Superior temporal gyrus (tissue), 1 donor: ENCODE measurements at regions not wholly inside any gene's neighbourhood (a gene's known extent, or its start where the extent isn't known, plus 50 kb on each side); places are given as distances from the start of the nearest gene placed in this dataset.
"Not testable (repeated sequence)": the region's sequence is repeated elsewhere in the genome, so short reads cannot be mapped to it uniquely, and the experiment has no call there.

Experiments
- DNase-seq: peaks from one replicate; pipeline ENCODE4 v3.0.0-alpha.2; 2016; ENCODE audit errors: extremely low spot score

GRCh38 chr5:113721171-113721570 is 207.7 kb downstream of the YTHDC2 start:
- no peak for DNase-seq

GRCh38 chr5:113723021-113723420 is 209.5 kb downstream of the YTHDC2 start:
- DNase-seq = no peak

- no peak for DNase-seq
These were observed 222.3 kb downstream of the YTHDC2 start for GRCh38 chr5:113735751-113736150.

DNA sequence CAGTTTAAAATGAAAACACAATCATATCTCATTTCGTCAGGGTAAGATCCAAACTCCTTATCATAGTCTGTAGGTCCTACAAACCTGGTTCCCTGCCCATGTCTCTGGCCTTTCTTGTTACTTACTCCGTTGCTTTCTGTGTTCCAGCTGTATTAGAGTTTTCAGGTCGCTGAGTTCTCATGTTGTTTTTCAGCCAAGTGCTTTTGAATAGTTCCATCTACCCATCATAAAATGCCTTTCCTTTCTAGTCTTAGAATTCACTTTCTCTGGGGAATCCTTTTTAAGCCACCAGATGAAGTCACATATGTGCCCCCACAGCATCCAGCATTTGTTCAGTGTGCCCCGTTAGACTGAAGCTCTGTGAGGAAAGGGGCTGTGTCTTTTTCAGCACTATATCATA is 228.7 kb downstream of the YTHDC2 start:
- no peak for DNase-seq

GRCh38 chr5:113742639-113743038 is 229.1 kb downstream of the YTHDC2 start:
- DNase-seq = no peak

DNA sequence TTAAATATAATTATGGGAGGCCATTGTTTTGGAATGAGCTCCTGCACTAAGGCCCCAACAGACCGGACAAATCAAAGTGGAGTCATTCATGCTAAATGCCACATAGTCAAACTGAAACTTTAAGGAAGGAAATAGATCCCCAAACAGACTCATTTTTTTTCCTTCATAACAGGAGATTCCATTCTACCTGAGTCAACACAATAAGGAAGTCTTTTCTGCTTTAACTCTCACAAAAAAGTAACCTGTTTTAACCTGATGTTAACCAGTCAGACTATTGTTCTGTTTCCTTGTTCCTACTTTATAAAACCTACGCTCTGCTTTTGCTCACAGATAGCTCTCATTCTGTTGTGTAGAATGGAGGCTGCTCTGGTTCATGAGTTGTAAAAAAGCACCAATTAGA is 234.9 kb downstream of the YTHDC2 start:
- DNase-seq = no peak

DNA sequence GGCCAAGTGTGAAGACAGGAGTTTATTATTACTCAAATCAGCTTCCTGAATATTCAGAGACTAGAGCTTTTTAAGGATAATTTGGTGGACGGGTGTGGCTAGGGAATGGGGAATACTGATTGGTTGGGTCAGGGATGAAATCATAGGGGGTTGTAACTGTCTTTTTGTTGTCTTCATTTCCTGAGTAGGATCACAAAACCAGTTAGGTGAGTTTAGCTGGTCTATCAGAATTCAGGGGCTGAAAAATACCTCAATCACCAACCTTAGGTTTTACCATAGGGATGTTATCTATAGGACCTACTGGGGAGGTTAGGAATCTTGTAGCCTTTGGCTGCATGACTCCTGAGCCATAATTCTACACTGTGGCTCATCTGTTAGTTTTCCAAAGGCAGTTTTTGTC is 235.8 kb downstream of the YTHDC2 start:
- DNase-seq = no peak

GRCh38 chr5:113753182-113753581 is 239.7 kb downstream of the YTHDC2 start:
- not testable (repeated sequence) for DNase-seq

DNA sequence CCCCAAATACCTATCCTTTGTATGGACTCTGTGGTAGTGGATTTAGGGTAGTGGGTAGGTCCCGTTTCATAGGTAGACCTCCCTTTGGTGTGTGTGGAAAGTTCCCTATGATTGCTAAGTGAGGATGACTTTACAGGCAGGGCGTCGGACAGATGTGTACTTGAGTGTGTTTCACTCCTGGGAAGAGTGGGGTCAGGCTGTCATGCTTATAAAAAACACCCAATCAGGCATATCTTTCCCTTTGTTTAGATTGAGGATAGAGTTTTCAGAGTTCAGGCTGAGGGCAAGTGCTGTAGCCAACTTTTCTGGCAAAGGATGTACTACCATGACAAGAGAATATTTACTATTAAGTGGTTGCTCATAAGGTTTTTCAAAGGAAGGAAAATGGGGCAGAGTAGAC is 242.0 kb downstream of the YTHDC2 start:
- no peak for DNase-seq

DNA sequence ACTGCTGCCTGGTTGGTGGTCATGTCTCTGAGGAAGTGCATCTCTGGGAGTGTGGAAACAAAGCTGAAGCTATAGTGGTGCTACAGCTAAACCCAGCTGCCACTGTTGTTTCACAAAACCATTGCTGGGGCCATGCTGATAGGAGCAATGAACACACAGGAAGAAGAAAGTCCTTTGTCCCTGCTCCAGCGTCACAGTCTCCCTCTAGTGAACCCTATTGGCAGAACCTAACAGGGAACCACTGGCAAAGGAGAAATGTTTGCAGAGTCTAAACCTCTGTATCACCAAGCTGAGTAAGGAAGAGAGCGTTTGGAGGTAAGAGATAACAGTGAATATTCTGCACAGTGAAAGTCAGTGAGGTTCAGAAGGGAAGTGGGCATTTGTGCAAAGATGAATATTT is 244.0 kb downstream of the YTHDC2 start:
- no peak for DNase-seq

DNA sequence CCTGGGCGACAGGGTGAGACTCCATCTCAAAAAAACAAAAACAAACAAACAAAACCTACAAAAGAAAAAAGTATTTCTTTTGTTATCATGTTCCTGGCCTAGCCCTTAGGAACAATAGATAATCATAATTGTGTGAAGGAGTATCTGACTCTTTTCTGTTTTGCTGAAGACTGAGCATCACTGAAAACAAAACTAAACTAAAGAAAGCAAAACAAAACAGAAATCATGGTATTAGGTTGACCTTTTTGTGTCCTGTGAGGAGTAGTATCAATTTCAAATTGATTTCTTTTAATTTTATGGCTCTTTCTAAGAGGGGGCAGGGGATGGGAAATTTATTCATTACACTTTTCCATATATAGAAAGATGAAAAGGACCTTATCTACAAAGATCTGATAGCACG is 246.0 kb downstream of the YTHDC2 start:
- DNase-seq = no peak

- DNase-seq = no peak
These were observed 247.0 kb downstream of the YTHDC2 start for GRCh38 chr5:113760486-113760885.

- DNase-seq = no peak
These were observed 248.1 kb downstream of the YTHDC2 start for GRCh38 chr5:113761594-113761993.

DNA sequence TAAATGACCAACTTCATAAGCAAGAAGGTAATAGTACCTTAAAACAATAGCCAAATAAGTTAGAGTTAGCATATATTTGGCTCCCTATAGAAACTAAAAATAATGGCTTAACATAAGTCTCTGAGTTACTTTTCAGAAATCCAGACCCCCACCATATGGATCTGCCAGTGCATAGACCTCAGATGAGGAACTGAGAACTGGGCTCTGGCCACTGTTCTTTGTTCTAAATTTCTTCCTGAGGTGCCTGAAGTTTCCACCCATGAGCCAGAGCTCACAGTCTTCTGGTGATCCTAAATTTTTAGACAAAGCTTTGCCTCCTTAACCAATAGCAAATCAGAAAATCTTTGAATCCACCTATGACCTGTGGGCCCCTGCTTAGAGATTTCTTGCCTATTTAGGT is 250.9 kb downstream of the YTHDC2 start:
- DNase-seq = no peak

- DNase-seq = not testable (repeated sequence)
These were observed 253.3 kb downstream of the YTHDC2 start for GRCh38 chr5:113766827-113767226.

DNA sequence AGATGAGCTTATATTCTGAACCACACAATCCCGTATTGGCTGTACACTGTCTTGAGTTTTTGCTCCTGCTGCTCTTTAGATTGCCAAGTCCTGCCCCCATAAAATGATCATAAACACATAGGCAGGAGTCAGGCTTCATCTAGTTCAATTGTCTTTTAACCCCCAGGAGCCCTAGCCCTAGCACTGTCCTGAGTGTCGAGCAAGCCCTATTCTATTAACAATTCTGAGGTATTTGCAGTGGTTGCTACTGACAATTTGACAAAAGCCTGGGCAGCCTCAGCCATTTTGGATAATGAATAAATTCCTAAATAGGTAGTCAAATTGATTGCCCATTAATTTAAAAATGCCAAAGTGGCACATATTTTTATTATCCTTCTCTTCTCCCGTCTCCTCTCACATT is 257.2 kb downstream of the YTHDC2 start:
- DNase-seq = no peak

GRCh38 chr5:113771483-113771882 is 258.0 kb downstream of the YTHDC2 start:
- no peak for DNase-seq

- DNase-seq = no peak
These were observed 262.7 kb downstream of the YTHDC2 start for GRCh38 chr5:113776168-113776567.

DNA sequence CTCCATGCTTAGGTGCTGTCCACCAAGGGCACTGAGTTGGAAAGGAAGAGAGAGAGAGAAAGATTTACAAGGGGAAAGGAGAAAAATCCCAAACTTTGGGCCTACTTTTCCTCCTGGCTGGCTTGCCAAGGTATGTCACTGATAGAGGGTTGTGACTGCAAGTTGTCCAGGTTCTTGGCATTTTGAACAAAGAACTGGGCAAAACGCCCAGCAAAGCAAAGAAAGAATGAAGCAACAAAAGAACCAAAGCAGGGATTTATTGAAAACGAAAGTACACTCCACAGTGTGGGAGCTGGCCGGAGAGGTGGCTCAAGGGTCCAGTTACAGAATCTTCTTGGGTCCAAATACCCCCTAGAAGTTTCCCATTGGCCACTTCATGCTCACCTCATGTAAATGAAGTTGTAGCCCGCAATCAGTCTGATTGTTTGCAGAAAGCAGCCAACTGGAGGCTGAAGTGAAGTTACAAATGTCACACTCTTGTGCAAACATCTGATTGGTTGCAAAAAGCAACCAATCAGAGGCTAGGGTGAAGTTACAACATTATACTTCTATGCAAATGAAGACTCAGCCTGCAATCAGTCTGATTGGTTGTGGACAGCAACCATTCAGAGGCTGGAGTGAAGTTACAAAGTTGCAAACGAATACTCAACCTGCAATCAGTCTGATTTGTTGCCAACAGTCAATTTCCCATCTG is 263.5 kb downstream of the YTHDC2 start:
- DNase-seq = no peak

GRCh38 chr5:113778147-113778546 is 264.7 kb downstream of the YTHDC2 start:
- no peak for DNase-seq

GRCh38 chr5:113788141-113788655 is 274.7 kb downstream of the YTHDC2 start:
- DNase-seq = no peak

GRCh38 chr5:113789769-113790168 is 276.3 kb downstream of the YTHDC2 start:
- DNase-seq = no peak

DNA sequence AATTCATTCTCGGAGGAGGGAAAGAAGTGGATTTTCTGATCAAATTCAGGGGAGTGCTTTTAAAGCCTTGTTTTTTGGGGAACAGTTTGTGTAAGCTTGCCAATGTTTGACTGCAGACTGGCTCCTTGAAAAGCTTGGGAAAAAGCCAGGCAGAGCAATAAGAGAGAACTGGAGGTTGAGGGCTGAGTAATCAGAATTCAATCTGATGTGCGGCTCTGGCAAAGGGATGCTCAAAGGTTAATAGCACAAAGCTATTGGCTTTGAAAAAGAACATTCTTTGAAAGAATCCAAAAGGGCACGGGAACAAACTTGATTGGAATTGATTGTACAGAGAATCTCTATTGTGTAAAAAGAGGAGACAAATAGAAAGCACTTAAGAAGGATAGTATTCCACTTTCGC is 279.3 kb downstream of the YTHDC2 start:
- DNase-seq = no peak

DNA sequence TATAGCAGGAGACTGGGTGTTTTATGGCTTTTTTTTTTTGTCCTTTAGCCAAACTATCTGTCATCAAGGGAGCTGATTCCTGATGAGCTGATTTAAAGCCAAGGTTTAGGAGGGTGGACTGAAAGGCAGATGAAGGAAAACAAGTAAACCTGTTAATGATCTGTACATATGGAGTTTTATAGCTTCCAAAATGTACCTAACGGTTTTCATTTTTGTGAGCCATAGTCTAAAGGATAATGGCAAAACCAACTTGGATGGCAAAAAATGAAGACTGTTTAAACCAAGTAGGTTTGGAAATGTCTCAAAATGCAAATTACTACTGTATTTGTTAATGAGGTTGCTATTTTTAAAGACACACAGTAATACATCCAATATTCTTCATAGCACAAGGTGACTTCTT is 281.5 kb downstream of the YTHDC2 start:
- no peak for DNase-seq
